AG04450 (cell line): ENCODE measurements at regions not wholly inside any gene's neighbourhood (a gene's known extent, or its start where the extent isn't known, plus 50 kb on each side); places are given as distances from the start of the nearest gene placed in this dataset.
A peak's percentile ranks its signal among the peaks of the same experiment; 100 is the strongest.

Experiments used
- CTCF ChIA-PET: fragments of 300-600, 350-600 bp; formaldehyde crosslinking; extraction: SDS; loops from one replicate; lab custom pipeline; 2022; ENCODE audit warnings: antibody characterized with exemption, inconsistent platforms; lab: Charles Lee
- POLR2A ChIA-PET: fragments of 350-600 bp; formaldehyde crosslinking; extraction: SDS; loops from one replicate; lab custom pipeline; 2021; ENCODE audit warnings: antibody characterized with exemption, inconsistent platforms; lab: Yijun Ruan, JAX
- DNase-seq: peaks from one replicate; pipeline ENCODE4 v3.0.0-alpha.2; 2011; ENCODE audit warnings: low read depth, low spot score
- H3K27ac ChIP-seq: one replicate; pipeline ENCODE4 v1.5.1; 2012; ENCODE audit warnings: low read depth, low read length, control low read depth
- H3K27me3 ChIP-seq: one replicate; pipeline ENCODE4 v1.6.0; 2012; ENCODE audit warnings: low read length; ENCODE audit not compliant: control insufficient read depth, insufficient read depth
- H3K4me3 ChIP-seq: 2 replicates; pipeline ENCODE4 v1.5.1; 2011; ENCODE audit warnings: mild to moderate bottlenecking, low read depth, low read length, control low read depth
- H3K9me3 ChIP-seq: 2 replicates; pipeline ENCODE4 v1.5.1; 2012; ENCODE audit warnings: low read length; ENCODE audit not compliant: control insufficient read depth, insufficient read depth
- TF ChIP-seq, protein P1 (sequence below): IDR thresholded peaks from 2 replicates; pipeline ENCODE4 v1.5.1; 2011; ENCODE audit warnings: low read depth, low read length, control low read depth, inconsistent platforms

- CTCF ChIA-PET, result interaction anchor here (0.6 to 1.6 kb wide), 21 partner anchors 9 to 552 kb away, joined by 3 to 15 read pairs (median 3); no protein-coding TSS in a partner anchor
- no peak overlapping the region for H3K4me3 ChIP-seq
- no peaks in the 10 kb centered on the region for H3K27me3 ChIP-seq
- TF ChIP-seq, protein P1, sequence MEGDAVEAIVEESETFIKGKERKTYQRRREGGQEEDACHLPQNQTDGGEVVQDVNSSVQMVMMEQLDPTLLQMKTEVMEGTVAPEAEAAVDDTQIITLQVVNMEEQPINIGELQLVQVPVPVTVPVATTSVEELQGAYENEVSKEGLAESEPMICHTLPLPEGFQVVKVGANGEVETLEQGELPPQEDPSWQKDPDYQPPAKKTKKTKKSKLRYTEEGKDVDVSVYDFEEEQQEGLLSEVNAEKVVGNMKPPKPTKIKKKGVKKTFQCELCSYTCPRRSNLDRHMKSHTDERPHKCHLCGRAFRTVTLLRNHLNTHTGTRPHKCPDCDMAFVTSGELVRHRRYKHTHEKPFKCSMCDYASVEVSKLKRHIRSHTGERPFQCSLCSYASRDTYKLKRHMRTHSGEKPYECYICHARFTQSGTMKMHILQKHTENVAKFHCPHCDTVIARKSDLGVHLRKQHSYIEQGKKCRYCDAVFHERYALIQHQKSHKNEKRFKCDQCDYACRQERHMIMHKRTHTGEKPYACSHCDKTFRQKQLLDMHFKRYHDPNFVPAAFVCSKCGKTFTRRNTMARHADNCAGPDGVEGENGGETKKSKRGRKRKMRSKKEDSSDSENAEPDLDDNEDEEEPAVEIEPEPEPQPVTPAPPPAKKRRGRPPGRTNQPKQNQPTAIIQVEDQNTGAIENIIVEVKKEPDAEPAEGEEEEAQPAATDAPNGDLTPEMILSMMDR, result peak; percentile 70
- POLR2A ChIA-PET, result no interaction called here
- no peak for DNase-seq
- no peaks in the 10 kb centered on the region for H3K9me3 ChIP-seq
- no peak overlapping the region for H3K27ac ChIP-seq
Observed at GRCh38 chr6:71533939-71534379, 245.3 kb downstream of the OGFRL1 start.

GRCh38 chr6:71534921-71535320 is 246.3 kb downstream of the OGFRL1 start:
- CTCF ChIA-PET, result interaction anchor here (0.6 to 2.7 kb wide), 10 partner anchors 8 to 1355 kb away, joined by 3 to 18 read pairs (median 4); no protein-coding TSS in a partner anchor
- DNase-seq, result no peak
- no peak overlapping the region for H3K27ac ChIP-seq
- no peak overlapping the region for H3K4me3 ChIP-seq
- H3K9me3 ChIP-seq, result no peaks in the 10 kb centered on the region
- TF ChIP-seq, protein P1, result no peak
- POLR2A ChIA-PET, result no interaction called here
- no peaks in the 10 kb centered on the region for H3K27me3 ChIP-seq

DNA sequence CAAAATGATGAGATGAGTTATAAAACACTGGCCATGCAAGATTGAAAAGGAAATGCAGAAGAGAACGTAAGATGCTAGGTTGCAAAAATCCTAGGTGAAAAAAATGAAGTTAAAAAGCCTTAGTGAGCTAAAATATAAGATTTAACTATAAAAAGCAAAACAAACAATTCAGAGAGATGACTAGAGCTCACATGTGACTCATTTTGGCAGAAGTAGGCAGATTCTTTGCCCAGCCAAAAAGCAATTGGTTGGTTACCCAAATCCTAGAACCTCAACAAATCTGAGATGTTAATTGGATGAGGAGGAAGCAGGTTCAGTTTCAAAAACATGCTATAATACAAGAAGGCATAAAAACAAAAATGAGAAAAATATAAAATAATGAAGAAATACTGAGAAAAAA is 249.1 kb downstream of the OGFRL1 start:
- Histone ChIP-seq H3K4me3 (no peak overlapping the region), H3K27ac (no peak overlapping the region), H3K27me3 (no peaks in the 10 kb centered on the region), H3K9me3 (no peaks in the 10 kb centered on the region)
- CTCF ChIA-PET, result interaction anchor here (0.6 to 1.0 kb wide), 2 partner anchors 9 to 12 kb away, joined by 3 read pairs; no protein-coding TSS in a partner anchor
- TF ChIP-seq, protein P1, result no peak
- DNase-seq, result no peak
- POLR2A ChIA-PET, result no interaction called here

DNA sequence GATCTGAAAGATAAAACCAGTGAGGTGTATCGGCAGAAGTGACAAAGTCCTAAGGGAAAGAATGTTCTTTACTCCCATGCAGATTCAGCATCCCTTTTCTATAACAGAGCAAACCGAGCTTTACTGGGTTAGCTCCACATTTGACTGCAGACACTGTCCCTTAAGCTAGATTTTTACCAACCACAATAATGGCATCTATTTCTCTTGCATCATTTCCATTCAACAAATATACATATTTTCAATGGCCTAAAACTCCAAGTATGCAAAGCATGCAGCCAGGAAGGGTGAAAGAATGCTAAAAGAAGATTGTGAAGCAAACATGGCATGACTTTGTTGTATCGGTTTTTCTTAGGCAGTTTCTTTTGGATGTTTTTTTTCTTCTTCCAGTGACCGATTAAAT is 255.4 kb downstream of the OGFRL1 start:
- H3K9me3 ChIP-seq, result no peaks in the 10 kb centered on the region
- CTCF ChIA-PET, result interaction anchor here (2.0 kb wide), 1 partner anchor 10 kb away, joined by 15 read pairs; no protein-coding TSS in a partner anchor
- no peak overlapping the region for H3K27ac ChIP-seq
- TF ChIP-seq, protein P1, result no peak
- POLR2A ChIA-PET, result no interaction called here
- DNase-seq, result peak; percentile 11
- H3K27me3 ChIP-seq, result no peaks in the 10 kb centered on the region
- no peak overlapping the region for H3K4me3 ChIP-seq

DNA sequence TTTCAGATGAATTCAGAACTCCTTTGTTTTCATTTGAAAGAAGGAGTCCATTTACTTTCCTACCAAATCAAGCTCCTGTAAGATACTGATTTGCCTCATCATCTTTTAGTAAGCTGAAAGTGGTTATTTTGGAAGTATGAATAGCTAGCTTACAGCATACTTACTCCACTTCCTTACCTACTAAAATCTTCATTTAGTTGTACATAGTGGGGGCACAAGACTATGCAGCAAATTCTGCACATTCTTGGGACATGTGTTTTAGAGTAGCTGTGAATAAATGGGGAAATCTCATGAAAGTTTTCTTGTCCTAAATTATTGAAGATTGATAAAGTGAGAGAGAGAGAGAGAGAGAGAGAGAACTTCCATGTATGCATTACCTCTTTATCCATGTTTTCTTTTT is 256.3 kb downstream of the OGFRL1 start:
- CTCF ChIA-PET, result interaction anchor here (0.6 to 1.1 kb wide), 2 partner anchors 8 to 13 kb away, joined by 3 to 5 read pairs; no protein-coding TSS in a partner anchor
- TF ChIP-seq, protein P1, result no peak
- POLR2A ChIA-PET, result no interaction called here
- Histone ChIP-seq H3K27me3 (no peaks in the 10 kb centered on the region), H3K9me3 (no peaks in the 10 kb centered on the region), H3K27ac (no peak overlapping the region), H3K4me3 (no peak overlapping the region)
- no peak for DNase-seq
